ENCODE measurements at regions not wholly inside any gene's neighbourhood (a gene's known extent, or its start where the extent isn't known, plus 50 kb on each side); places are given as distances from the start of the nearest gene placed in this dataset.

DNA sequence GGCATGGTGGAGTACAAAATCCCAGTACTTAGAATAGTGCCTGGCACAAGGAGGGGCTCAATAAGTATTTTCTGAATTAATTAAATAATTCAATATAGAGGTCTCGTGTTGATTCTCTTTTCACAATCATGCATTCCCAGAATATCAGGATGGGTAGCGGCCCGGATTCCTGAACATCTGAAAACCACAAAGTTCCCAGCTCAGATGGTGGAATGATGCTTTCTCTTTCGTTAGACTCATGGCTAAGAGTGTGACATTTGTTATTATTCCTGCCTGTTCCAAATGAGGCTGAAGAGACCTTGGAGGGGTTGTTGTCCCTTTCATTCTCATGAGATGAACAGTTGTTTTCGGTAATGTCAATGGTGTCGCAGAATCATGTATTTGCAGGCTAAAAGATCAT is 95.4 kb upstream of the LIFR start:
- Mint-ChIP-seq H3K4me3 (ENCODE audit: low read depth) (no peak overlapping the region), H3K36me3 (ENCODE audit: low read depth) (no peaks in the 10 kb centered on the region), H3K4me1 (ENCODE audit: low read depth) (peaks cover 4% of the 10 kb centered on the region), H3K27me3 (ENCODE audit: low read depth) (peaks cover 6% of the 10 kb centered on the region), H3K9me3 (no peaks in the 10 kb centered on the region), H3K27ac (no peak overlapping the region)
- intact Hi-C loops (cut with micrococcal nuclease), result no loop called here
- no peak for DNase-seq (ENCODE audit: low spot score)

DNA sequence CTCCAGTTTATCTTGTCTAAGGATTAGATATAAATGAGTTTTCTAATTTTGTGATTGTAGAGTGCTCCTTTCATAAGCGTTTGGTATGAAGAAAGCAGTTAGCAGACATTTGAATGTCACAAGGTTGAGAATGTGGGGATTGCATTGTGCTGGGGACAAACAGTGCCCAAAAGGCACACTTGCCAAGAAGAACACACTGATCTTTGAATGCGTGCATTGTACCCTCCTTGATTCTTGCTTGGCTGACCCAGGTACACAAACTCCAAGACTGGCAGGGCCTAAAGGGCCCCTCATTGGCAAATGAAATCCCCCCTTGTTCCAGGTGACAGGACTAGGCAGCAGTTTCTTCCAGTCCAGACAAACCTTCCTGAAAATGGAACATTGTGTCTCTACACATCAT is 96.9 kb upstream of the LIFR start:
- Mint-ChIP-seq H3K27me3 (ENCODE audit: low read depth) (peaks cover 7% of the 10 kb centered on the region), H3K4me3 (ENCODE audit: low read depth) (no peak overlapping the region), H3K4me1 (ENCODE audit: low read depth) (peaks cover 4% of the 10 kb centered on the region), H3K36me3 (ENCODE audit: low read depth) (no peaks in the 10 kb centered on the region), H3K9me3 (no peaks in the 10 kb centered on the region), H3K27ac (no peak overlapping the region)
- intact Hi-C loops (cut with micrococcal nuclease), result no loop called here
- DNase-seq (ENCODE audit: low spot score), result no peak

DNA sequence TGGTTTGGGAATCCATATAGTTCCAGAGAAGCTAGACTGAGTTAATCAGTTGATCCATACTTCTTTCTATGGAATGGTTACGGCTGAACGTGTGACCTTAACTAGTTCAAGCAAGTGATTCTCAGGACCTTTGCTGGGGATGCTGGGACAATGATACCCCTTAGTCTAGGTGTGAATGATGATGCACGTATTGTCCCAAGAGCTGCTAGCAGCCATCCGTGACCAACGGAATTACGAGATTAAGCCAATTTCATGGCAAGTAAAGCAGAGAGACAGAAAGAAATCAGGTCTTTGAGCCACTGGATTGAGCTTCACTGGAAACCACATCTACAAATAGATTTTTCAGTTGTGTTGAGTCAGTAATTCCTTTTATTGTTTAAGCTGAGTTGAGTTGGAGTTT is 99.2 kb upstream of the LIFR start:
- Mint-ChIP-seq H3K4me1 (ENCODE audit: low read depth) (peaks cover 2% of the 10 kb centered on the region), H3K36me3 (ENCODE audit: low read depth) (no peaks in the 10 kb centered on the region), H3K4me3 (ENCODE audit: low read depth) (no peak overlapping the region), H3K9me3 (no peaks in the 10 kb centered on the region), H3K27me3 (ENCODE audit: low read depth) (peaks cover 7% of the 10 kb centered on the region), H3K27ac (no peak overlapping the region)
- intact Hi-C loops (cut with micrococcal nuclease), result no loop called here
- DNase-seq (ENCODE audit: low spot score), result no peak

DNA sequence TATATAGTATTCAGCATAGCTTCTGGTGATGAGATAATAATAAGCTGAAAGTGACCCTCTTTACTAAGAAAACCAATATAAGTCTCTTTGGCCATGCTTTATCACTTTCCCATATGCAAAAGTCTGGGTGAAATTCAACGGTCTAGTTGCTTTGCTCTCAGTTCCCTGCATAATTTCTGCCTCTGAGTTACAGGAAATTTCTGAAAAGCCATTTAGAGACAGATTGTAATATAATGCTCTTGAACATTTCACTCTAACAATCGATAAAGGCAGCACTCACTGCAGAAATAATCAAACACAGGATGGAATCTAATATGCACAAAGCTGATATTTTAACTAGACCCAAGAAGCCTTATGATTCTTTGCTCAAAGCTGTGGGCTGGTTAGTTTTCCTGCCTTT is 100.1 kb upstream of the LIFR start:
- Mint-ChIP-seq H3K36me3 (ENCODE audit: low read depth) (no peaks in the 10 kb centered on the region), H3K9me3 (no peaks in the 10 kb centered on the region), H3K4me3 (ENCODE audit: low read depth) (no peak overlapping the region), H3K27ac (no peak overlapping the region), H3K4me1 (ENCODE audit: low read depth) (no peaks in the 10 kb centered on the region), H3K27me3 (ENCODE audit: low read depth) (peaks cover 12% of the 10 kb centered on the region)
- intact Hi-C loops (cut with micrococcal nuclease), result no loop called here
- DNase-seq (ENCODE audit: low spot score), result no peak

DNA sequence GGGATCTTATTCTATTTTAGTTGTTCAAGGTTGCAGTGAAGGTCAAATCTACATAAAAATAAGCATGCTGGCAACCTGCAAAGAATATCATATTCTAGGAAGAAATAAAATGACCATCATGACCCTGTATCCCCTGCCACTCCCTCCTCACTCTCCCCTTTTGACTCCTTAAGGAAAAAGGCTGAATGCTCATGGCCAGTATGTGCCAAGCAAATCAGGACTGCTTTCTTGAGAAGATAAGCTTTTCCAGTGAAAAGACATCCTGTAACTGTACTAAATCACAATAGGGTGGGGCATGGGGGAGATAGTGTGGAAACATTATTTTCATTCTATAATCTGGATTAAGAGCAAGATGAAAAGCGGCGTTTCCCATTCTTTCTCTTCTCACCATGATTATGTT is 100.6 kb upstream of the LIFR start:
- peaks cover 15% of the 10 kb centered on the region for H3K27me3 Mint-ChIP-seq (ENCODE audit: low read depth)
- H3K36me3 Mint-ChIP-seq (ENCODE audit: low read depth), result no peaks in the 10 kb centered on the region
- no peaks in the 10 kb centered on the region for H3K9me3 Mint-ChIP-seq
- intact Hi-C loops (cut with micrococcal nuclease), result no loop called here
- H3K4me3 Mint-ChIP-seq (ENCODE audit: low read depth), result no peak overlapping the region
- no peaks in the 10 kb centered on the region for H3K4me1 Mint-ChIP-seq (ENCODE audit: low read depth)
- H3K27ac Mint-ChIP-seq, result no peak overlapping the region
- DNase-seq (ENCODE audit: low spot score), result no peak

DNA sequence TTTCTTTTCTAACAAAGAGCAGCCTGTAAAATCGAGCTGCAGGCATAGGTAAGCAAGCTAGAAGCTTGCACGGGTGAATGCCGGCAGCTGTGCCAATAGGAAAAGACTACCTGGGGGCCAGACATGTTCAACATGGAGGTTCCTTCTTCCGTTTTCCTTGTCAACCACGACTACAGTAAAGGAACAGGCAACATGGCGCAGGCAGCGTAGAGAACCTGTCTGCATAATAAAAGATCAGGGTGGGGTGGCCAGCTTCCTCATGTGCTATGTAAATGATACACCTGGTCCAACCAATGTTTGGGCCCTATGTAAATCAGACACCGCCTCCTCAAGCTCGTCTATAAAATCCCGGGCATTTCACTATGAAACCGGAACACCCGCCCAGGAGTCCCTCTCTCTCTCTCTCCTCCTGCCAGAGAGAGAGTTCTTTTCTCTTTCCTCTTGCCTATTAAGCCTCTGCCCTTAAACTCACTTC is 103.8 kb upstream of the LIFR start:
- H3K9me3 Mint-ChIP-seq, result no peaks in the 10 kb centered on the region
- H3K4me3 Mint-ChIP-seq (ENCODE audit: low read depth), result no peak overlapping the region
- no peaks in the 10 kb centered on the region for H3K36me3 Mint-ChIP-seq (ENCODE audit: low read depth)
- H3K4me1 Mint-ChIP-seq (ENCODE audit: low read depth), result no peaks in the 10 kb centered on the region
- intact Hi-C loops (cut with micrococcal nuclease), result no loop called here
- peaks cover 15% of the 10 kb centered on the region for H3K27me3 Mint-ChIP-seq (ENCODE audit: low read depth)
- no peak for DNase-seq (ENCODE audit: low spot score)
- H3K27ac Mint-ChIP-seq, result no peak overlapping the region

DNA sequence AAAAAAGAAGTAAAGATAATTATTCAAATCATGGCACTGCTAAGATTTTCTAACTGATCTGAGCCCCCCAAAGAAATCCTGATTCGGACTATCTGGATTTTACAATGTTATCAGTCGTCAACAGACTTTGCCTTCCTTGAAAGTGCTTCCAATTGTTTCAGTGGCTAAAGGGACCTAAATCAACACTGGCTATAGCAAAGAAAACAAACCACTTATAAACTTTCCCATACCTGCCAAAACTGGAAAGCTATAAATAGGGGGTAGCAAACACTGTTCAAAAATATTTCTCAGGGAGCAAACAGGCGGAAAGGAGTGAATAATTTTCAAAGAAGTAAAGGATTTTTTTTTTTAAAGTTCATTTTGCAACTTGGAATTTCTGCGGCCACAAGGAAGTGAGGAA is 105.6 kb upstream of the LIFR start:
- H3K27me3 Mint-ChIP-seq (ENCODE audit: low read depth), result peaks cover 14% of the 10 kb centered on the region
- H3K36me3 Mint-ChIP-seq (ENCODE audit: low read depth), result no peaks in the 10 kb centered on the region
- H3K27ac Mint-ChIP-seq, result no peak overlapping the region
- H3K4me3 Mint-ChIP-seq (ENCODE audit: low read depth), result no peak overlapping the region
- H3K9me3 Mint-ChIP-seq, result no peaks in the 10 kb centered on the region
- intact Hi-C loops (cut with micrococcal nuclease), result no loop called here
- H3K4me1 Mint-ChIP-seq (ENCODE audit: low read depth), result no peaks in the 10 kb centered on the region
- DNase-seq (ENCODE audit: low spot score), result no peak

DNA sequence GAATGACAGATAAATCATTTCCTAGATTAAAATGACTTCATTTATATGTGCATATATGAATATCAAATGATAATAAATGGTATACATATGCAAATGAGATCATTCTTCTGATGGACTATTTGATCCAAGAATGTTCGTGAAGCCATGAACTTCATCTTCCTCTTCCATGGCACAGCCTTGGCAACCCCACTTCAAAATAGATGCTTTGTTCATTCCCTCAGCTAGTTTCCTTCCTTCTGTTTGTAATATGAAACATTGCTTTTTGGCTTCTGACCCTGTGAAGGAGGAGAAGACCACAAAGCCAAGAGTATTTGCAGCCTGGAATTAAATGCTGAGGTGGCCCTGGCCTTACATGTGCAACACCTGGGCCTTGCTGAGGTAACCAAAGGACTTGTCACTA is 106.8 kb upstream of the LIFR start:
- Mint-ChIP-seq H3K27me3 (ENCODE audit: low read depth) (peaks cover 14% of the 10 kb centered on the region), H3K27ac (no peak overlapping the region), H3K9me3 (no peaks in the 10 kb centered on the region), H3K36me3 (ENCODE audit: low read depth) (no peaks in the 10 kb centered on the region), H3K4me3 (ENCODE audit: low read depth) (no peak overlapping the region), H3K4me1 (ENCODE audit: low read depth) (no peaks in the 10 kb centered on the region)
- intact Hi-C loops (cut with micrococcal nuclease), result no loop called here
- no peak for DNase-seq (ENCODE audit: low spot score)

DNA sequence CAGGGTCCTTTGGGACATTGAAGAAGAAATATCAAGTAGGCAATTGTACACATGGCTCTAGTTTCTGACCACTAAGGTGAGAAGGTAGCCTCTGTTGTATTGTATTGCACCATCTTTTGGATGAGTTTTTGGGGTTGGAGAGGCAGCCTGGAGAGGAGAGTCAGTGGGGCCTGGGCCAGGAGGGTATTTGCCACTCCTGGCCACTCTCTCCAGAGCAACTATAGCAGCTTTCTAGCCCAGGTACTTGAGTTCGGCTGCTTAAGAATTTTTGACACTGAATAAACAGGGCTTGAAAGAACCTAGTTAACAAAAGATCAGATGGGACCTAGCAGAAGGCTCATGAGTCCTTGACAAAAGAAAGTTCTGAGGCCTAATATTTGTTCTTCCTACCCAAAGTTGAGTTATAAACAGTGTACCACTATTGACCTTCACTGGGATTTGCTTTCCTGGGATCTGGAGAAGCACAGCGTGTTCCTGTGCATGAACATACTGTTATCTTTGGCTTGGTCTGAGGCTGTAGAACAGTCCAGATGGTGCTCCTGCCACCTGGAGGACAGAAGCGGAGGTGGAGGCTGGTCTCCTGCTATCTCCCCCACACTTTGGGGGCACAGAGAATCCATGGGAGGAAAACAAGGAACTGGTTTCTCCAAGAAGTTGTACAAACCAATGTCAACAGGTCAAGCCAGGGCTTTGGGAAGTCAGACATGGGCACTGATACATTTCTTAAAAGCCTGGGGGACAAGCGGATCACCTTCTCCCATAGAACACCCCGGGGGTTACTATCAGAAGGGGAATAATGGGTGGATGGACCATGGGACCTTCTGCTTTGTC is 110.4 kb upstream of the LIFR start:
- DNase-seq (ENCODE audit: low spot score), result no peak
- H3K27me3 Mint-ChIP-seq (ENCODE audit: low read depth), result peaks cover 4% of the 10 kb centered on the region
- H3K36me3 Mint-ChIP-seq (ENCODE audit: low read depth), result no peaks in the 10 kb centered on the region
- no peaks in the 10 kb centered on the region for H3K9me3 Mint-ChIP-seq
- no peak overlapping the region for H3K27ac Mint-ChIP-seq
- intact Hi-C loops (cut with micrococcal nuclease), result loop anchor here (1.0 kb wide), 1 partner anchor 226 kb away; no protein-coding TSS in a partner anchor
- no peak overlapping the region for H3K4me3 Mint-ChIP-seq (ENCODE audit: low read depth)
- H3K4me1 Mint-ChIP-seq (ENCODE audit: low read depth), result no peaks in the 10 kb centered on the region

DNA sequence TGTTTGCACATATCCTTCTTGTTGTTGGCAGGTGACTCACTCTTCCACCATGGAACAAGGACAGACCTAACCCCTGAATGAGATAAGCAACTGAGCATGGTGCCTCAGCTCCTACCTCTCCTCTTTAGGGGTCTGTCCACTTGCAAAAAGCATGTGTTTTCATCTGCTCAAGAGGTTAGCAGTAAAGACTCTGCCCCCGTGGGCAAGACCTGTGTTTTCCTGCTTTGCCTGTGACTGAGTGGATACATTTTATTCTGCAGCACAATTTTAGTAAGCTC is 111.0 kb upstream of the LIFR start:
- H3K27me3 Mint-ChIP-seq (ENCODE audit: low read depth), result no peaks in the 10 kb centered on the region
- H3K9me3 Mint-ChIP-seq, result no peaks in the 10 kb centered on the region
- no peak for DNase-seq (ENCODE audit: low spot score)
- H3K4me1 Mint-ChIP-seq (ENCODE audit: low read depth), result no peaks in the 10 kb centered on the region
- no peak overlapping the region for H3K4me3 Mint-ChIP-seq (ENCODE audit: low read depth)
- intact Hi-C loops (cut with micrococcal nuclease), result loop anchor here (1.0 kb wide), 1 partner anchor 226 kb away; no protein-coding TSS in a partner anchor
- H3K36me3 Mint-ChIP-seq (ENCODE audit: low read depth), result no peaks in the 10 kb centered on the region
- H3K27ac Mint-ChIP-seq, result no peak overlapping the region

DNA sequence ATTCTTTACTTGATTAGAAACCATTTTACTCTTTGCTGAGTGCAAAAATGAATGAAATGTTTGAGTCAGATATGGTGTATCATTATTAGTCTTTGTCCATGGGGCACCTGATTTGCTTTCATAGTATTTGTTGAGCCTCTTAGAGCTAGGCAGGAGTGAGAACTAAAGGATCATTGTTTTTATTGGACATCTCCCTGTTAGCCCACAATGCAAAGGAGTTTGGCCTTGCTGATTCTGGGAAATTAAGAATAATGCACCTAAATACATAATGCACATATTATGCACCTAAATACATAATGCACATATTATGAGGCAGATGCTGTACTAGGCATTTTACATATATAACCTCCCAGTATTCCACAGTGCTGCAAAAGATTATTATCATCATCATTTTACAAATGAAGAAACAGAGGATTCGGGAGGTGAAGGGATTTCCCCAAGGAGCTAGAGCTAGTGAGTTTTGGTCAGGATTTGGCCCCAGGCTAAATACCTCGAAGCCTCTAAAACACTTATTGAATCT is 113.0 kb upstream of the LIFR start:
- no peak overlapping the region for H3K4me3 Mint-ChIP-seq (ENCODE audit: low read depth)
- H3K27me3 Mint-ChIP-seq (ENCODE audit: low read depth), result no peaks in the 10 kb centered on the region
- no peak for DNase-seq (ENCODE audit: low spot score)
- intact Hi-C loops (cut with micrococcal nuclease), result no loop called here
- no peaks in the 10 kb centered on the region for H3K36me3 Mint-ChIP-seq (ENCODE audit: low read depth)
- H3K9me3 Mint-ChIP-seq, result no peaks in the 10 kb centered on the region
- H3K4me1 Mint-ChIP-seq (ENCODE audit: low read depth), result no peaks in the 10 kb centered on the region
- H3K27ac Mint-ChIP-seq, result no peak overlapping the region

DNA sequence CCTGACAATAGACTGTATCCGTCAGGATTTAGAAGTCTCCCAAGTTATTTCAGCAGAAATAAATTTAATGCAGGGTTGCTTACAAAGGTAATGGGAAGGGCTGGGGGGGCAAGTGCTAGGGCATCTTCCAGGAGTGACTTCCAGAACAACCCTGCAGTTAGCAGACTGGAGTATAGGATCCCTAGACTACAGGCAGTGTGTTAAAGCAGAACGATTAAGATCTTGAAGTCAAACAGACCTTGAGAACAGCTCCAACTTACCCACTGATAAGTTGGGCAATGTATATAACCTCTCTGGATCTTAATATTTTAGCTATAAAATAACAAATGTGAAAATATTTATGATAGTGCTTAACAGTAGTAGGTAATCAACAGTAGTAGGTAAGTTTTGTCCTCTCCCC is 113.6 kb upstream of the LIFR start:
- Mint-ChIP-seq H3K27me3 (ENCODE audit: low read depth) (no peaks in the 10 kb centered on the region), H3K4me1 (ENCODE audit: low read depth) (no peaks in the 10 kb centered on the region), H3K4me3 (ENCODE audit: low read depth) (no peak overlapping the region), H3K9me3 (no peaks in the 10 kb centered on the region), H3K27ac (no peak overlapping the region), H3K36me3 (ENCODE audit: low read depth) (no peaks in the 10 kb centered on the region)
- DNase-seq (ENCODE audit: low spot score), result no peak
- intact Hi-C loops (cut with micrococcal nuclease), result no loop called here

DNA sequence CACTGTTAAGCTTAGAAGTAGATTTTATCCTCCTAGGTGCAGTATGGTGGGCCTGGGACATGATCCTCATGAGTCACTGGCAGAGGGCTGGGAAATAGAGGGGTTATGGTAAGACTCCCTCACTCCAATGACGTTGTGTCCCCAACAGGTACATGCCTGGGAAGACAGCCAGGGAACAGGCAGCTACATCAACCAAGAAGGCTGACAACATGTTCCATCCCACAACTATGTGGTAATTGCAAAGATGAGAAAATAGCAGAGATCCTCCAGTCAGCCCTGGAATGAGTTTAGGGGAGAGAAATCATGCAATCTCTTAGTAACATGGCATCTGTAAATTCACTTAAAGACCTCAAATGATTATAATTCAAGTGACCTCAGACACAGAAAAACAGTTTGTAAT is 114.4 kb upstream of the LIFR start:
- H3K9me3 Mint-ChIP-seq, result no peaks in the 10 kb centered on the region
- H3K4me1 Mint-ChIP-seq (ENCODE audit: low read depth), result no peaks in the 10 kb centered on the region
- DNase-seq (ENCODE audit: low spot score), result no peak
- no peaks in the 10 kb centered on the region for H3K27me3 Mint-ChIP-seq (ENCODE audit: low read depth)
- intact Hi-C loops (cut with micrococcal nuclease), result no loop called here
- H3K36me3 Mint-ChIP-seq (ENCODE audit: low read depth), result no peaks in the 10 kb centered on the region
- no peak overlapping the region for H3K4me3 Mint-ChIP-seq (ENCODE audit: low read depth)
- H3K27ac Mint-ChIP-seq, result no peak overlapping the region
